Panc1 (cell line): ENCODE measurements at regions not wholly inside any gene's neighbourhood (a gene's known extent, or its start where the extent isn't known, plus 50 kb on each side); places are given as distances from the start of the nearest gene placed in this dataset.

ENCODE experiments used
- ATAC-seq: fragments of 200-7000 bp; cut with Tn5 transposase; 2 replicates; pipeline ENCODE4 v1.9.1; 2020; ENCODE audit warnings: mild to moderate bottlenecking, moderate library complexity
- BruUV-seq: library from RNA; stranded (reverse); fragments of 400-500 nt; replicated peaks from 2 replicates; lab custom pipeline; 2021; lab: Mats Ljungman, UMichigan
- CTCF ChIA-PET: fragments of 300-600 bp; sonication (Branson Sonifier 250); formaldehyde crosslinking; loops from one replicate; lab custom pipeline; 2022; ENCODE audit warnings: antibody characterized with exemption; lab: Charles Lee
- POLR2A ChIA-PET: fragments of 300-600 bp; sonication (Branson Sonifier 250); formaldehyde crosslinking; loops from one replicate; lab custom pipeline; 2022; ENCODE audit warnings: antibody characterized with exemption; lab: Charles Lee
- DNase-seq: peaks from one replicate; pipeline ENCODE4 v3.0.0-alpha.2; 2010; ENCODE audit warnings: low read depth, low spot score
- H3K27ac ChIP-seq: 2 replicates; pipeline ENCODE4 v1.5.1; 2011; ENCODE audit warnings: mild to moderate bottlenecking, low read length, inconsistent platforms
- H3K27me3 ChIP-seq: fragments of 200-500 bp; sonication (Bioruptor generic); 2 replicates; pipeline ENCODE4 v1.6.0; 2014; ENCODE audit warnings: low read length, inconsistent platforms; ENCODE audit not compliant: control insufficient read depth, insufficient read depth
- H3K36me3 ChIP-seq: fragments of 200-500 bp; sonication (Bioruptor generic); 2 replicates; pipeline ENCODE4 v1.5.1; 2014; ENCODE audit warnings: inconsistent platforms, mild to moderate bottlenecking, low read length, moderate library complexity; ENCODE audit not compliant: control insufficient read depth, insufficient read depth
- H3K4me1 ChIP-seq: 2 replicates; pipeline ENCODE4 v1.5.1; 2011; ENCODE audit warnings: inconsistent platforms, mild to moderate bottlenecking, low read length, moderate library complexity; ENCODE audit not compliant: control insufficient read depth, insufficient read depth
- H3K4me3 ChIP-seq, 2 experiments: 2 replicates each; pipeline ENCODE4 v1.5.1; 2011 to 2012; ENCODE audit warnings: low read depth in 2 of 2, low read length in 2 of 2, mild to moderate bottlenecking in 2 of 2, inconsistent platforms in 1 of 2, moderate library complexity in 1 of 2
- H3K9me3 ChIP-seq: fragments of 200-500 bp; sonication (Bioruptor generic); 2 replicates; pipeline ENCODE4 v1.5.1; 2014; ENCODE audit warnings: low read depth, mild to moderate bottlenecking, inconsistent platforms, low read length, moderate library complexity; ENCODE audit not compliant: control insufficient read depth, insufficient read depth
- CTCF ChIP-seq: fragments of 450-650 bp; IDR thresholded peaks from 2 replicates; pipeline ENCODE4 v1.5.1; 2017; ENCODE audit warnings: mild to moderate bottlenecking
- POLR2AphosphoS5 ChIP-seq: IDR thresholded peaks from 2 replicates; pipeline ENCODE4 v1.6.1; 2012; ENCODE audit warnings: mild to moderate bottlenecking, low read depth, low read length, moderate library complexity
- REST ChIP-seq, 2 experiments: IDR thresholded peaks; 2 replicates each; pipeline ENCODE4 v1.6.1; 2011 to 2012; ENCODE audit warnings: low read depth in 2 of 2, control low read depth in 1 of 2, low read length in 1 of 2, mild to moderate bottlenecking in 1 of 2, moderate library complexity in 1 of 2; ENCODE audit not compliant: insufficient read depth in 1 of 2
- SIN3A ChIP-seq: IDR thresholded peaks from 2 replicates; pipeline ENCODE4 v1.6.1; 2012; ENCODE audit warnings: low read depth, mild to moderate bottlenecking, low read length, moderate library complexity, borderline replicate concordance; ENCODE audit not compliant: insufficient read depth
- TCF7L2 ChIP-seq: IDR thresholded peaks from 2 replicates; pipeline ENCODE4 v1.6.1; 2011; ENCODE audit warnings: mild to moderate bottlenecking, low read depth, low read length, inconsistent platforms
- in situ Hi-C: cut with HindIII; loops from 2 replicates; pipeline ENCODE4 v1.10.0; 2016; ENCODE audit warnings: low sequenced_read_pairs, low pct_unique_long_range_greater_than_20kb
- intact Hi-C: fragments of 100-400 bp; cut with micrococcal nuclease; formaldehyde crosslinking; loops from one replicate; pipeline ENCODE4 v1.10.0; 2022; ENCODE audit not compliant: unreplicated experiment

- in situ Hi-C loops = no loop called here
- Histone ChIP-seq H3K4me1 (no peaks in the 10 kb centered on the region), H3K36me3 (no peaks in the 10 kb centered on the region), H3K27ac (no peak overlapping the region), H3K4me3 (no peak overlapping the region), H3K27me3 (no peaks in the 10 kb centered on the region), H3K9me3 (no peaks in the 10 kb centered on the region)
- no peak for TF ChIP-seq REST (IDR thresholded peaks at IDR 0.05; ENCODE audit: insufficient read depth in 1 of 2, low read depth in 2 of 2, low read length in 1 of 2)
- TF ChIP-seq SIN3A = no peak
- TF ChIP-seq TCF7L2 = no peak
- TF ChIP-seq POLR2AphosphoS5 = no peak
- no peak for TF ChIP-seq CTCF
- intact Hi-C loops = no loop called here
- no peak for ATAC-seq
- CTCF ChIA-PET = no interaction called here
- no peak for DNase-seq
- BruUV-seq = no TSS peak
- POLR2A ChIA-PET = no interaction called here
Observed at GRCh38 chr2:241975593-241976284, 106.2 kb downstream of the RTP5 start.

- H3K27ac ChIP-seq = no peak overlapping the region
- H3K4me1 ChIP-seq = no peaks in the 10 kb centered on the region
- ChIA-PET CTCF (no interaction called here), POLR2A (no interaction called here)
- in situ Hi-C loops (no loop called here), intact Hi-C loops (no loop called here)
- H3K9me3 ChIP-seq = no peaks in the 10 kb centered on the region
- TF ChIP-seq TCF7L2 (no peak), CTCF (no peak), REST (IDR thresholded peaks at IDR 0.05; ENCODE audit: insufficient read depth in 1 of 2, low read depth in 2 of 2, low read length in 1 of 2) (no peak), POLR2AphosphoS5 (no peak), SIN3A (no peak)
- H3K4me3 ChIP-seq = no peak overlapping the region
- ATAC-seq = no peak
- H3K36me3 ChIP-seq = no peaks in the 10 kb centered on the region
- no peaks in the 10 kb centered on the region for H3K27me3 ChIP-seq
- BruUV-seq = no TSS peak
- DNase-seq = no peak
Observed at GRCh38 chr2:241976296-241976695, 106.8 kb downstream of the RTP5 start.
